ENCODE measurements at regions not wholly inside any gene's neighbourhood (a gene's known extent, or its start where the extent isn't known, plus 50 kb on each side); places are given as distances from the start of the nearest gene placed in this dataset.

DNA sequence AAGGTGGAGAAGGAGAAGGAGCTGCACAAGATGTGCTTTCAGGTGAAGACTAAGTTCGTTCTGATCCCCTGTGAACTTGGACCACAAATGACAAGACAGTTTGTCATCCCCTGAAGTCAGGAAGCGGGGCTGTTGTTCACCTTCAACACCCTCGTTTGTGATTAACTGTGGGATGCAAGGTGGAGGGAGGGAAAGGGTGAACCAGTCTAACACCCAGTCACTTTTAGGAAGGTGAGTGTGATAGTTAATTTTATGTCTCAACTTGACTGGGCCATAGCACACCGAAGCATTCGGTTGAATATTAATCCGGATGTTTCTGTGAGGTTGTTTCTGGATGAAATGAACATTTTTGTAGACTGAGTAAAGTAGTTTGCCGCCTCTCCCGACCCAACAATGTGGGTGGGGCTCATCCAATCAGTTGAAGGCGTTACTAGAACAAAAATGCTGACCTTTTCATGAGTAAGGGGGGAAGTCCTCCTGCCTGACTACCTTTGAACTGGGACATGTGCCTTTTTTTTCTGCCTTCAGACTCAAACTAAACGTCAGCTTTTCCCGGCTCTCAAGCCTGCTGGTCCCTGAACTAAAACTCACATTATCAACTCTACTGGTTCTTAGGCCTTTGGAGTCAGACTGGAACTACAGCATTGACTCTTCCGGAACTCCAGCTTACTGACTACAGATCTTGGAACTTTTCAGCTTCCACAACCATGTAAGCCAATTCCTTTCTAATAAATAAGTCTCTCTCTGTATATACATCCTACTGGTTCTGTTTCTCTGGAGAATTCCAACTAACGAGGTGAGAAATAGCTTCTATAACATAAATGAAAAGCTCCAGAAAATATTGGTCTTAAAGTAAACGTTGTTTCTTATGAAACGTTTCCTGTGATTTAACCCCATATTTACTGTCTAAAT, 264.0 kb upstream of the SLITRK3 start:
- Mint-ChIP-seq H3K27ac (no peak overlapping the region), H3K4me3 (no peak overlapping the region), H3K9me3 (no peaks in the 10 kb centered on the region), H3K27me3 (no peaks in the 10 kb centered on the region), H3K36me3 (no peaks in the 10 kb centered on the region), H3K4me1 (no peaks in the 10 kb centered on the region)

DNA sequence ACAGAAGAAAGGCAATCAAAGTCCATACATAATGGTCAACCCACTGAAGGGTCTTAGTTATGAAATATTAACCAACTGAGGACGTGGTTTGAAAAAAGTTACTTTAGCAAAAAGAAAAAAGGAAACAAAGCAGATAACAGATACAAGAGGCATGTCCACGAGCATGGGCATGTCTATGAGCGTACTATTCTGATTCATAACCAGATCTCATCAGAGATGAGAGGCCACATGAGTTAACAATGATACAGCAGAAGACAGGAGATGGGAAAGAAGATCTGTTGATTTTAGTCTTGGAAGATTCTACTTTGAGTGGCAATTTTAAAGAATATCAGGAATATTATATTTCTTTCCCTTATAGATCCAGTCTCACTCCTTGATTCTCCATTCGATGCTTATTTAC, 262.9 kb upstream of the SLITRK3 start:
- Mint-ChIP-seq H3K4me3 (no peak overlapping the region), H3K27ac (no peak overlapping the region), H3K36me3 (no peaks in the 10 kb centered on the region), H3K4me1 (no peaks in the 10 kb centered on the region), H3K9me3 (no peaks in the 10 kb centered on the region), H3K27me3 (no peaks in the 10 kb centered on the region)

DNA sequence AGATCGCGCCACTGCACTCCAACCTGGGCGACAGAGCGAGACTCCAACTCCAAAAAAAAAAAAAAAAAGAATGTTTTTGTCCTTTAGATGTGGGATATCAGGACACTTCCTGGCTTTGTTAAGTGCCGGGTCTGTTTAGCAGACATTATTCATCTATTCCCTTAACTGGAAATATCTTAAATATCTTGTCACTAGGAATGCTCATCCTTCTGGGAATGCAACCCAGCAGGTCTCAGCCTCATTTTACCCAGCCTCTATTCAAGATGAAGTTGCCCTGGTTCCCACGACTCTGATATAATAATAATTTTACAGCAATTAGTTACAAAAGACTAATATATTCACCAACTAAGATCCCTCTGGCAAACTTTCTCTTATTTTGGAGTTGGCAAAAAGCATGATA, 260.9 kb upstream of the SLITRK3 start:
- no peak overlapping the region for H3K27ac Mint-ChIP-seq
- no peak overlapping the region for H3K4me3 Mint-ChIP-seq
- no peaks in the 10 kb centered on the region for H3K9me3 Mint-ChIP-seq
- no peaks in the 10 kb centered on the region for H3K36me3 Mint-ChIP-seq
- no peaks in the 10 kb centered on the region for H3K27me3 Mint-ChIP-seq
- H3K4me1 Mint-ChIP-seq: no peaks in the 10 kb centered on the region

DNA sequence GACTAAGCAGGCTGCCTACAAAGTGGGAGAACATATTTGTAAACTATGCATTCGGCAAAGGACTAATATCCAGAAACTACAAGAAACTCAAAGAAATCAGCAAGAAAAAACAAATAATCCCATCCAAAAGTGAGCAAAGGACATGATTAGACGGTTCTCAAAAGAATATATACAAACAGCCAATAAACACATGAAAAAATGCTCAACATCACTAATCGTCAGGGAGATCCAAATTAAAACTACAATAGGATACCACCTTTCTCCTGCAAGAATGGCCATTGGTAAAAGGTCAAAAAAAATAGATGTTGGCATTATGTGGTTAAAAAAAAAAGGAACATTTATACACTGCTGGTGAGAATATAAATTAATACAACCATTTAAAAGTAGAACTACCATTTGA, 259.6 kb upstream of the SLITRK3 start:
- H3K9me3 Mint-ChIP-seq: no peaks in the 10 kb centered on the region
- no peak overlapping the region for H3K27ac Mint-ChIP-seq

DNA sequence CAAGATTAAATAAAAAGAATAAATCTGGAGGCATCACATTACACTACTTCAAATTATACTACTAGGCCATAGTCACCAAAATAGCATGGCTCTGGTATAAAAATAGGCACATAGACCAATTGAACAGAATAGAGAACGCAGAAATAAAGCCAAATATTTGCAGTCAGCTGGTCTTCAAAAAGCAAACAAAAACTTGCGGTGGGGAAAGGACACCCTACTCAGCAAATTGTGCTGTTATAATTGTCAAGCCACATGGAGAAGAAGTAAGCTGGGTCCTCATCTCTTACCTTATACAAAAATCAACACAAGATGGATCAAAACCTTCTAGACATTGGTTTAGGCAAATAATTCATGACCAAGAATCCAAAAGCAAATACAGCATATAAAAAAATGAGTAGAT, 259.2 kb upstream of the SLITRK3 start:
- Mint-ChIP-seq H3K4me3 (no peak overlapping the region), H3K9me3 (no peaks in the 10 kb centered on the region), H3K27ac (no peak overlapping the region), H3K4me1 (no peaks in the 10 kb centered on the region), H3K27me3 (no peaks in the 10 kb centered on the region), H3K36me3 (no peaks in the 10 kb centered on the region)

More for the DNA sequence above, 259.6 kb upstream of the SLITRK3 start:
- Mint-ChIP-seq H3K4me3 (no peak overlapping the region), H3K27me3 (no peaks in the 10 kb centered on the region), H3K36me3 (no peaks in the 10 kb centered on the region), H3K4me1 (no peaks in the 10 kb centered on the region)

DNA sequence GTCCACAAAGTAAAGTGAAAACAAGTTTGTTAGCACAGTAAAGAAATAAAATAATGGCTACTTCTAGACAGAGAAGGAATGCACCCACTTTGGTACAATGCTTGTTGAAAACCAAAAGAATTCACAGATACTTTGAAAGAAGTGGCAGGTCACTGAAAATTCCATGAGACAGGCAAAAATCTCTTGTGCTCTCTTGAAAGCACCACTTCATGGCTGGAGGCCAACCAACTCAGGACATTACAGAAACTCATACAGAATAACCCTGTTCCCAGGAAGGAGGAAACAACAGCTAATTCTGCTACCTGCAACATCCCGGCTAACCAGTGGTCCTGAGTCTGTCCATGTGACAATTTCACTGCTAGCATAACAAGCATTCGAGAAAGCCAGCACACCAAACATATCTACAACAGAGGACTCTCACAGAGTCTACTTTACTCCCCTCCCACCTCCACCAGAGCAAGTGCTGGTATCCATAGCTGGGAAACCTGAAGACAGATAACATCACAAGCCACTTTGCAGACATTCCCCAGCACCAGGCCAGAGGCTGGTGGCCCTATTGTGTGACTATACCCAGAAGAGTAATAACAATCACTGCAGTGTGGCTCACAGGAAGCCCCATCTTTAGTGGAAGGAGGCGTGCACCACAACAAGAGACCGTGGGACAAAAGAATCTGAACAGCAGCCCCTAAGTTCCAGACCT, 255.3 kb upstream of the SLITRK3 start:
- Mint-ChIP-seq H3K27ac (no peak overlapping the region), H3K4me3 (no peak overlapping the region), H3K9me3 (peaks cover 9% of the 10 kb centered on the region), H3K4me1 (no peaks in the 10 kb centered on the region), H3K27me3 (no peaks in the 10 kb centered on the region), H3K36me3 (no peaks in the 10 kb centered on the region)

DNA sequence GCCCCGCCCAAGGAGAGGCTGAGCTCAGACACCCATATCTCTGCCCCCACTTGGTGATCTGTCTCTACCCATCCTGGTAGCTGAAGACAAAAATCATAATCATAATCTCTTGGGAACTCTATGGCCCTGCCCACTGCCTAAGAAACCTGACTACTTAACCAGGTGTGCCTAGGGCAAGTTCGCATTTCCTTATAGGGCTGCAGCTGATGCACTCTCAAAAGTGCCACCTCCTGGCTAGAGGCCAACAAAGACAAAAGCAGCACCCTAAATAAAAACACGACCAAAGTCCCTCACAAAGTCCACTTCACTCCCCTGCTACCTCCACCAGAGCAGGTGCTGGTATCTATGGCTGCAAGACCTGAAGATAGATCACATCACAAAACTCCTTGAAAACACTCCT, 250.4 kb upstream of the SLITRK3 start:
- peaks cover 9% of the 10 kb centered on the region for H3K9me3 Mint-ChIP-seq
- no peaks in the 10 kb centered on the region for H3K36me3 Mint-ChIP-seq
- no peaks in the 10 kb centered on the region for H3K27me3 Mint-ChIP-seq
- H3K4me1 Mint-ChIP-seq: no peaks in the 10 kb centered on the region
- no peak overlapping the region for H3K27ac Mint-ChIP-seq
- H3K4me3 Mint-ChIP-seq: no peak overlapping the region

DNA sequence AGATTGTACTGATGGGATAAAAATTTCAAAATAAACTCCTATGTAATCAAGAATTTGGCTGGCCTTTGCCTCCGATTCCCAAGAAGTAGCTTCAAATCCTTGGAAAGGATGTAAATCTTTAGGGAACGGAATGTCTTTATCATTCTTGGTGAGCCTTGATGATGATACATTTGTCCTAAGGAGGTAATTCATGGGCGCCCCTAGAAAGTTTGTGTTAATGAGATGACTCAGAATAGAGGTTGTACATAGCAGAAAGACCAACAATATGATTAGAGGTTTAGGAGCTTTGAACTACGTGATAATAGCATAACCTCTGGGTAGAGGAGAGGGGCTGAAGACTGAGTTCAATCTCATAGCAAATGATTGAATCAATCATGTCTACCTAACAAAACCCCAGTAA, 248.6 kb upstream of the SLITRK3 start:
- Mint-ChIP-seq H3K27ac (no peak overlapping the region), H3K27me3 (no peaks in the 10 kb centered on the region), H3K36me3 (no peaks in the 10 kb centered on the region), H3K4me1 (no peaks in the 10 kb centered on the region), H3K9me3 (peaks cover 9% of the 10 kb centered on the region), H3K4me3 (no peak overlapping the region)

DNA sequence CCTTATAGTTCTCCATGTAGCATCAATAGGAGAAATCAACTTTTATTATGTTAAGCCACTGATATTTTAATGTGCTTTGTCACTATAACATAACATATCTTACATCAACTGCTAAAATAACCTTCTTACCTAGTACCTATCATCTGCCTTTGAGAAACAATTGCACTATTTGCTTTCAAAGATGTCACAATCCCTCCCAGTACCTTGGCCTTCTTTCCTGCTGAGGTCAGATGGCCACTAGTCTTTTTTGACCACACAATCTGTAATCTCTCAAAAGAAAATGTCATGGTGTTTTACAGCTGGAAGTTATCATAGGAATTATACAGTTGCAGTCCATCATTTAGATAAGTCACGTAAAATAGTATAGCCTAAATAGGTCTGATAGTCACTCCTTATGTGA, 247.5 kb upstream of the SLITRK3 start:
- no peak overlapping the region for H3K27ac Mint-ChIP-seq
- no peaks in the 10 kb centered on the region for H3K36me3 Mint-ChIP-seq
- no peaks in the 10 kb centered on the region for H3K4me1 Mint-ChIP-seq
- no peaks in the 10 kb centered on the region for H3K27me3 Mint-ChIP-seq
- peaks cover 9% of the 10 kb centered on the region for H3K9me3 Mint-ChIP-seq
- no peak overlapping the region for H3K4me3 Mint-ChIP-seq

DNA sequence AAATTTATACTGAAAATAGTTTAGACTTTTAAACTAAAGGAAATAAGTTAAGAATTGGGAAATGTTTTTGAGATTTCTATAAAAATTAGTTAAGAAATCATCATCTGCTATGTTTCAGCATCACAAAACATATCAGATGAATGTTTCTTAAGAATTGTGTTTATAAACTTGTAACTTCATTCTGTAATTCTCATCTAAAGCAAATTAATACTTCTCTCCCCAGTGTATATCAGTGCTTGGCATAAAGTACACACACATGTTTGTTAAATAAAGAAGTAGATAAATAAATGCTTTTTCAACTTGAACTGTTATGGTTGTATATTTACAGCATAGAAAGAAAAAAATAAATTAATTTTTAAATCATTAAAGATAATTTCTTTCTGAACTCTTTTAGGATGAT, 245.9 kb upstream of the SLITRK3 start:
- Mint-ChIP-seq H3K4me1 (no peaks in the 10 kb centered on the region), H3K27ac (no peak overlapping the region), H3K4me3 (no peak overlapping the region), H3K9me3 (peaks cover under 1% of the 10 kb centered on the region), H3K27me3 (no peaks in the 10 kb centered on the region), H3K36me3 (no peaks in the 10 kb centered on the region)

DNA sequence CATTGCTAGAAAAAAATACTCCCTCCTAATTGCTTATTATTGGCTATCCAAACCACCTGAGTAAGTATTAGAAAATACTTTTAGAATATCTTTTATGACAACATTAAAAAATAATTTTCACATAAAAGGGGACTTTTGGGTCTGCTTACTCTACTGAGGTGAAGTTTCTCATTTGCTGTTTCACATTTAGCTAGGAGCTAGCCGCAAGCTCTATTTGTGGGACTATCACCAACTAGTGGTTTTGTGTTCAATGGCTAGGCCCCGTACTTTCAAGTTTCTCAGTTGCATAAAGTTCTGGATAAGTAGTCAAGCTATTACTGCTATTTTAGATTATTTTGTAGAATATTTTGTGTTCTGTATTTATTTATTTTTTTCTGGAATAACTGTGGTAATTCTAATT, 244.2 kb upstream of the SLITRK3 start:
- Mint-ChIP-seq H3K4me1 (no peaks in the 10 kb centered on the region), H3K4me3 (no peak overlapping the region), H3K27me3 (no peaks in the 10 kb centered on the region), H3K9me3 (no peaks in the 10 kb centered on the region), H3K36me3 (no peaks in the 10 kb centered on the region), H3K27ac (no peak overlapping the region)

DNA sequence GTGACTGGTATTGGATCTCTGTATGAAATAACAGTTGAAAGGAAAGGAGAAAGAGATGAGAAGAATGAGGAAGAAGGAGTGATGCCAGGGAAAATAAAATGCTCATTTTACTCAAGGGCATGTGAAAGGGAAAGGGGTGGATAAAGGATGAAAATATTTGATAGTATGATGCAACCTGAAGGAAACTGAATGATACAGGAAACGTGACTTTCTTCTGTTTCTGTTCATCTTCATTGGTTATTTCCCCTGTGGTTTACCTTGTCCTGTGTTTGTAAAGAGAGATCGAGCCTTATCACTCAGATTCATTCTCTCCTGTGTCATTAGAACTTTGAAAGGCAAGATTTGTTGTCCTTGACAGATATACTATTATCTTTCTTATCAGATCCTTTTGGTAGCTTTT, 243.6 kb upstream of the SLITRK3 start:
- Mint-ChIP-seq H3K27me3 (no peaks in the 10 kb centered on the region), H3K4me3 (no peak overlapping the region), H3K4me1 (no peaks in the 10 kb centered on the region), H3K9me3 (peaks cover 6% of the 10 kb centered on the region), H3K36me3 (no peaks in the 10 kb centered on the region), H3K27ac (no peak overlapping the region)

DNA sequence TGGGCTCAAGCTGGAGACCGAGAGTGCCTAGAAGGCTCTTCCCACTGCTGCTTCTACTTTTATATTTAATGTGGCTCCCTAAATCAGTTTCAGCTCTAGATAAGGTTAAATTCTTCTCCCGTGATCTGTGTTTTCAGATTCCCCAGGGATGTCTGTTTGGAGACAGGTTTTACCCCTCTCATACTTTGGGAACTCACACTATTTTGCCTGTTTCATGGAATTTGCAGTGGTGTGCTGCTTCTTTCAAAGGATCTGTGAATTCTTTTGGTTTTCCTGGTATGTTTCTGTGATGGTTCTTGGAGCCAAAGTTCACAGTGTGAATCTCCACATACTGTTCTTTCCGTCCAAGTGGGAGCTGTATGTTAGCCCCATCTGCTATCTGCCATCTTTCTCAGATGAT, 238.3 kb upstream of the SLITRK3 start:
- H3K4me3 Mint-ChIP-seq: no peak overlapping the region

DNA sequence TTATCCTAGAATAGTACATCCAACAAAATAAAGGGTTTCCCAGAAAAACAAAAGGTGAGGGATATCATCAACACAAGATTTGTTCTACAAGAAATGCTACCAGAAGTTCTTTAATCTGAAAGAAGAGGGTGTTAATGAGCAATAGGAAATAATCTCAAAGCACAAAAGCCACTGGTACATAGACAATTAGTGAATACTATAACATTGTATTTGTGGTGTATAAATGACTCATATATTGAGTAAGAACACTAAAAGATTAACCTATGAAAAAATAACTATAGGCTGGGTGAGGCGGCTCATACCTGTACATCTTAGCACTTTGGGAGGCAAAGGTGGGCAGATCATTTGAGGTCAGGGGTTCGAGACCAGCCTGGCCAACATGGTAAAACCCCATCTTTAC, 210.2 kb upstream of the SLITRK3 start:
- H3K4me3 Mint-ChIP-seq: no peak overlapping the region
- H3K27ac Mint-ChIP-seq: no peak overlapping the region
- H3K36me3 Mint-ChIP-seq: no peaks in the 10 kb centered on the region
- peaks cover 7% of the 10 kb centered on the region for H3K9me3 Mint-ChIP-seq
- no peaks in the 10 kb centered on the region for H3K27me3 Mint-ChIP-seq
- no peaks in the 10 kb centered on the region for H3K4me1 Mint-ChIP-seq

More for the DNA sequence above, 238.3 kb upstream of the SLITRK3 start:
- H3K9me3 Mint-ChIP-seq: peaks cover 18% of the 10 kb centered on the region
- no peak overlapping the region for H3K27ac Mint-ChIP-seq
- no peaks in the 10 kb centered on the region for H3K27me3 Mint-ChIP-seq
- H3K36me3 Mint-ChIP-seq: no peaks in the 10 kb centered on the region
- H3K4me1 Mint-ChIP-seq: no peaks in the 10 kb centered on the region

DNA sequence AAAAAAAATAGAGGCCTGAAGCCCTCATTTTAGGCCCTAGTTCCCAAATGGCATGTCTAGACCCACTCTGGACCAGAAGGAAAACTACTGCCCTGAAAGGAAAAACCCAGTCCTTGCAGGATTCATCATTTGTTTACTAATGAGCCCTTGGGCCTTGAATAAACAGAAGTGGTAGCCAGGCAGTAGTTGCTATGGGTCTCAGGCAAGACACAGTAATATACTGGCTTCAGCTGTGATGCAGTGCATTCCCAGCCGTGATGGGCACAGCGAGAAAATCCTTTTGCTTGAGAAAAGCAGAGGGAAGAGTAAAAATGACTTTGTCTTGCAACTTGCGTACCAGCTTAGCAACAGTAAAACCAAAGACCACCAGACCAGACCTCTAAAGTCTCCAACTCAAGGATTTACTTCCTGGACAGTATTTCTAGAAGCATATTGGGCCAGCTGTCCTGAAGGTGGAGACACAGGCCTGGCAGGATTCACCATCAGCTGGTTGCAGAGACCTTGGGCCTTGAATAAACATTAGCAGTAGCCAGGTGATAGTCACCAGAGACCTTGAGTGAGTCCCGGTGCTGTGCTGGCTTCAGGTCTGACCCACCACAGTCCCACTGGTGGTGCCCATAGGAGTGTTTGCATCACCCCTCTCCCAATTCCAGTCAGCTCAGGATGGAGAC, 208.3 kb upstream of the SLITRK3 start:
- H3K36me3 Mint-ChIP-seq: no peaks in the 10 kb centered on the region
- H3K4me1 Mint-ChIP-seq: no peaks in the 10 kb centered on the region
- peaks cover 7% of the 10 kb centered on the region for H3K9me3 Mint-ChIP-seq
- H3K4me3 Mint-ChIP-seq: no peak overlapping the region
- no peak overlapping the region for H3K27ac Mint-ChIP-seq
- H3K27me3 Mint-ChIP-seq: no peaks in the 10 kb centered on the region

DNA sequence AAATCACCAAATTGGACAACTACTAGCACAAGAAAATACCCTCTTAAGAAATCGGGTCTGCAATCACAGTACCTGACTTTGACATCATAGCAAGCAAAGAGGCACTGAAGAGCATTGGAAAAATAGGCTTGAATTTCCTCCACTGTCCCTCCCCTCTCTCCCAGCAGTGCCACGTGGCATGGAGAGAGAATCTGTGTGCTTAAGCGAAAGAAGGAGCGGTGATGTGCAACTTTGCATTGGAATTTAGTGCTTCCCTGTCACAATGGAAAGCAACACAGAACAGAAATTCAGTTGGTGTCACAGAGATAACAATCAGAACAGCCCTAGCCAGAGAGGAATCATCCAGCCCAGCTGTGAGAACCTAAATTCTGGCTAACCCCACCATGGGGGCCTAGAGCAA, 207.5 kb upstream of the SLITRK3 start:
- H3K36me3 Mint-ChIP-seq: no peaks in the 10 kb centered on the region
- no peak overlapping the region for H3K4me3 Mint-ChIP-seq
- peaks cover 7% of the 10 kb centered on the region for H3K9me3 Mint-ChIP-seq
- H3K27ac Mint-ChIP-seq: no peak overlapping the region
- no peaks in the 10 kb centered on the region for H3K27me3 Mint-ChIP-seq
- H3K4me1 Mint-ChIP-seq: no peaks in the 10 kb centered on the region
